CD4-positive, alpha-beta T cell (primary cell): ENCODE measurements at regions not wholly inside any gene's neighbourhood (a gene's known extent, or its start where the extent isn't known, plus 50 kb on each side); places are given as distances from the start of the nearest gene placed in this dataset.
"Not testable (repeated sequence)": the region's sequence is repeated elsewhere in the genome, so short reads cannot be mapped to it uniquely, and the experiment has no call there.

ENCODE experiments used
- ATAC-seq: fragments of 200-7000 bp; cut with Tn5 transposase; one replicate; pipeline ENCODE4 v1.10.0; 2022; ENCODE audit warnings: mild to moderate bottlenecking; ENCODE audit not compliant: poor library complexity
- CTCF ChIA-PET: fragments of 350-600 bp; sonication (Branson Sonifier 250); formaldehyde crosslinking; loops from one replicate; lab custom pipeline; 2021; ENCODE audit warnings: antibody characterized with exemption, inconsistent platforms; lab: Charles Lee
- POLR2A ChIA-PET: fragments of 350-600 bp; sonication (Branson Sonifier 250); formaldehyde crosslinking; loops from one replicate; lab custom pipeline; 2021; ENCODE audit warnings: antibody characterized with exemption, inconsistent platforms; lab: Charles Lee
- DNase-seq, 14 experiments: peaks; one replicate each; pipeline ENCODE4 v3.0.0-alpha.2; 2013 to 2020; ENCODE audit warnings: mixed read lengths in 2 of 14
- H3K27ac ChIP-seq, 2 donors: one replicate each; pipeline versions ENCODE4 v1.5.1 to v1.7.0; 2013; ENCODE audit warnings: low read length in 2 of 2, low read depth in 1 of 2, mild to moderate bottlenecking in 1 of 2
- H3K27me3 ChIP-seq, 2 experiments: 1 replicate in 1 of 2; 2 replicates in 1 of 2; pipeline versions ENCODE4 v1.6.1 to v1.7.0; 2013; ENCODE audit warnings: low read length in 2 of 2, control low read depth in 1 of 2, mild to moderate bottlenecking in 1 of 2, moderate library complexity in 1 of 2; ENCODE audit not compliant: insufficient read depth in 2 of 2, control insufficient read depth in 1 of 2
- H3K36me3 ChIP-seq: one replicate; pipeline ENCODE4 v1.6.1; 2013; ENCODE audit warnings: low read length, control low read depth; ENCODE audit not compliant: insufficient read depth
- H3K4me1 ChIP-seq: one replicate; pipeline ENCODE4 v1.6.1; 2013; ENCODE audit warnings: low read length, control low read depth; ENCODE audit not compliant: insufficient read depth
- H3K4me3 ChIP-seq: one replicate; pipeline ENCODE4 v1.5.1; 2013; ENCODE audit warnings: mild to moderate bottlenecking, low read length, moderate library complexity
- H3K9me3 ChIP-seq, 2 experiments: 1 replicate in 1 of 2; 2 replicates in 1 of 2; pipeline versions ENCODE4 v1.6.1 to v1.7.0; 2013; ENCODE audit warnings: low read length in 2 of 2, mild to moderate bottlenecking in 2 of 2, control low read depth in 1 of 2, moderate library complexity in 1 of 2; ENCODE audit not compliant: control insufficient read depth in 1 of 2, insufficient read depth in 1 of 2
- H3K27ac Mint-ChIP-seq: one replicate; pipeline ENCODE4 v1.8.0; 2020; ENCODE audit warnings: mixed read lengths
- H3K27me3 Mint-ChIP-seq: one replicate; pipeline ENCODE4 v1.8.0; 2021; ENCODE audit warnings: mixed read lengths
- H3K36me3 Mint-ChIP-seq: one replicate; pipeline ENCODE4 v1.8.0; 2021; ENCODE audit warnings: low read depth, mixed read lengths
- H3K4me1 Mint-ChIP-seq: one replicate; pipeline ENCODE4 v1.8.0; 2021; ENCODE audit warnings: low read depth, mixed read lengths
- H3K4me3 Mint-ChIP-seq: one replicate; pipeline ENCODE4 v1.8.0; 2020; ENCODE audit warnings: mild to moderate bottlenecking, mixed read lengths
- H3K9me3 Mint-ChIP-seq: one replicate; pipeline ENCODE4 v1.8.0; 2020; ENCODE audit warnings: mixed read lengths
- intact Hi-C, 2 experiments: fragments of 100-400 bp; cut with DNase I in 1 of 2; cut with micrococcal nuclease in 1 of 2; formaldehyde crosslinking; loops; one replicate each; pipeline versions ENCODE4 v1.15.1 to v1.9.0; 2023 to 2025; cut with DNase I, micrococcal nuclease
- TF ChIP-seq, protein P1 (sequence below): fragments of 200-600 bp; IDR thresholded peaks from one replicate; pipeline ENCODE4 v1.8.0; 2022; ENCODE audit warnings: antibody characterized with exemption, mild to moderate bottlenecking

- no peaks in the 10 kb centered on the region for H3K9me3 ChIP-seq
- no peaks in the 10 kb centered on the region for H3K27me3 ChIP-seq
- H3K4me3 Mint-ChIP-seq: no peak overlapping the region
- intact Hi-C loops: no loop called here
- no peak overlapping the region for H3K4me3 ChIP-seq
- H3K9me3 Mint-ChIP-seq: no peaks in the 10 kb centered on the region
- no peaks in the 10 kb centered on the region for H3K36me3 Mint-ChIP-seq
- no peak for ATAC-seq
- ChIA-PET CTCF (no interaction called here), POLR2A (interaction anchor here (0.7 kb wide), 1 partner anchor 128 kb away, joined by 3 read pairs; no protein-coding TSS in a partner anchor)
- peaks cover under 1% of the 10 kb centered on the region for H3K27me3 Mint-ChIP-seq
- peaks cover 2% of the 10 kb centered on the region for H3K4me1 ChIP-seq
- TF ChIP-seq, protein P1, sequence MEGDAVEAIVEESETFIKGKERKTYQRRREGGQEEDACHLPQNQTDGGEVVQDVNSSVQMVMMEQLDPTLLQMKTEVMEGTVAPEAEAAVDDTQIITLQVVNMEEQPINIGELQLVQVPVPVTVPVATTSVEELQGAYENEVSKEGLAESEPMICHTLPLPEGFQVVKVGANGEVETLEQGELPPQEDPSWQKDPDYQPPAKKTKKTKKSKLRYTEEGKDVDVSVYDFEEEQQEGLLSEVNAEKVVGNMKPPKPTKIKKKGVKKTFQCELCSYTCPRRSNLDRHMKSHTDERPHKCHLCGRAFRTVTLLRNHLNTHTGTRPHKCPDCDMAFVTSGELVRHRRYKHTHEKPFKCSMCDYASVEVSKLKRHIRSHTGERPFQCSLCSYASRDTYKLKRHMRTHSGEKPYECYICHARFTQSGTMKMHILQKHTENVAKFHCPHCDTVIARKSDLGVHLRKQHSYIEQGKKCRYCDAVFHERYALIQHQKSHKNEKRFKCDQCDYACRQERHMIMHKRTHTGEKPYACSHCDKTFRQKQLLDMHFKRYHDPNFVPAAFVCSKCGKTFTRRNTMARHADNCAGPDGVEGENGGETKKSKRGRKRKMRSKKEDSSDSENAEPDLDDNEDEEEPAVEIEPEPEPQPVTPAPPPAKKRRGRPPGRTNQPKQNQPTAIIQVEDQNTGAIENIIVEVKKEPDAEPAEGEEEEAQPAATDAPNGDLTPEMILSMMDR: no peak
- H3K27ac Mint-ChIP-seq: no peak overlapping the region
- no peak overlapping the region for H3K27ac ChIP-seq
- H3K36me3 ChIP-seq: no peaks in the 10 kb centered on the region
- peaks cover 23% of the 10 kb centered on the region for H3K4me1 Mint-ChIP-seq
- DNase-seq: peak in 2 of 14 experiments; percentile 4 to 12
These were observed 448.0 kb upstream of the NECTIN3 start for GRCh38 chr3:110623571-110623970.

DNA sequence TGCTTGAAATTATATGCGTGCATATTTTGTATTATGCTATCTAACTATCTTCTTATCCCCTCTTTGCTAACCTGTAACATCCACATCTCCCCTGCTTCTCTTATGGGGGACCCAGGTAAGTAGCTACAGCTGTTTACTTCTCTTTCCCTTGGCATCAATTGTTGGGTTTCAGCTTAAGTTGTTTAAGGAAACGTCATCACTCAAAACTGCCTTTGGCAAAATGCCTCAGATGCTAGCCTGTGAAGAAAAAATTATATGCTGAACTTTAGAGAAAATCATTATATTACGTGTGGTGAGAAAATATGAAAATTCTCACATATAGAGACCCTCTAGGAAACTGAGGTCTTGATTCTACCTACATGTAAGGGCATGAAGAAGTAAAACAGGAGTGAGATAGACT is 447.0 kb upstream of the NECTIN3 start:
- CTCF ChIA-PET: no interaction called here
- Mint-ChIP-seq H3K36me3 (no peaks in the 10 kb centered on the region), H3K4me1 (peaks cover 28% of the 10 kb centered on the region), H3K27ac (no peak overlapping the region), H3K27me3 (no peaks in the 10 kb centered on the region), H3K4me3 (no peak overlapping the region), H3K9me3 (no peaks in the 10 kb centered on the region)
- ATAC-seq (no peak), DNase-seq (no peak)
- H3K27ac ChIP-seq: no peak overlapping the region
- H3K9me3 ChIP-seq: no peaks in the 10 kb centered on the region
- TF ChIP-seq, protein P1: no peak
- intact Hi-C loops: no loop called here
- no peaks in the 10 kb centered on the region for H3K27me3 ChIP-seq
- POLR2A ChIA-PET: no interaction called here
- H3K4me1 ChIP-seq: peaks cover 2% of the 10 kb centered on the region
- no peak overlapping the region for H3K4me3 ChIP-seq
- no peaks in the 10 kb centered on the region for H3K36me3 ChIP-seq

DNA sequence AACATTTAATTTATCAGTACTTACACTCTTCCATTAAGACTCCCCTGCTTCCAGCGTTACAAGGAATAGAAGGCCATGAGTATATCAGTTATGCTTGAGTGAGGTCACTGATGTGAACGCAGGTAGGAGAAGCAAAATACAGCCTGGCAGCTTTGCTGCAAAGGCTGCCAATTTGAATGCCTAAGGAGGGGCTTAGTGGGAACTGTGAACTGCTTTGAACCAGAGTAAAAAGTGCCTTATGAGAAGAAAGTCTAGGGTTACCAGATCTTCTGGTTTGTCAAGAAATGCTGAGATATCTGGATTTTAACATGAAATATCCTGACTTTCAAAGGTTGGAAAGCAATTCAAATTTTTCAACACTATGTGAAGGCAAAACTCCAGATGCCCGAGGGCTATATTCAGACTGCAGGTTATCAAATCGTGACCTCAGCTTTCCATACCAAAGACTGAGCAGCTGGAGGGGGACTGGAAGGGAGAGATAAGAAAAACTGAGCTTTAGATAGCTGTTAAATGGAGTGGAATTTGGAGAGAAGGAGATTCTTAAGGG is 446.3 kb upstream of the NECTIN3 start:
- Mint-ChIP-seq H3K27me3 (no peaks in the 10 kb centered on the region), H3K4me1 (peaks cover 28% of the 10 kb centered on the region), H3K9me3 (no peaks in the 10 kb centered on the region), H3K27ac (no peak overlapping the region), H3K36me3 (no peaks in the 10 kb centered on the region), H3K4me3 (no peak overlapping the region)
- intact Hi-C loops: no loop called here
- Histone ChIP-seq H3K36me3 (no peaks in the 10 kb centered on the region), H3K4me3 (no peak overlapping the region), H3K9me3 (no peaks in the 10 kb centered on the region), H3K27ac (no peak overlapping the region), H3K4me1 (peaks cover 2% of the 10 kb centered on the region), H3K27me3 (no peaks in the 10 kb centered on the region)
- no peak for DNase-seq
- TF ChIP-seq, protein P1: no peak
- POLR2A ChIA-PET: no interaction called here
- CTCF ChIA-PET: no interaction called here
- ATAC-seq: no peak

DNA sequence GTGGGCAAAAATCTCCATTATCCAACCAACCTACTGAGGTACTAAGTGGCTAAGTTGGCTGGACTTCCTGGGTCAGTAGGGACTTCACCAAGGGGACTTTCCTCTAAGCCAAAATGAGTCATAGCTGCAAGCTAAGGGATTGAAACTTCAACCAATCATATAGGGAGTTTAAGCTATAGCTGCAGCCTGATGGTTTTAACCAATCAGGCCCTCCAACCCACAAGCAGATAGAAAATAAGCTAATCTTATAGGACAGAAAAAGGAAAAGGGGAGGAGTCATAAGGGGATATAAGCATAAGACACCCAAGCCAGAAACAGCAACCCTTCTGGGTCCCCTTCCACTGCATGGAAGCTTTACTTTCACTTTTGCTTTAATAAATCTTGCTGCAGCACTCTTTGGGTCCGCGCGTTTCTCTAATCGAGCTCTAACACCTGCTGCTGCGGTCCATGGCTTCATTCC is 444.9 kb upstream of the NECTIN3 start:
- DNase-seq (peak in 4 of 14 experiments; percentile 27 to 50 (median 41)), ATAC-seq (peak; percentile 51)
- H3K9me3 ChIP-seq, POLR2A ChIA-PET, H3K4me1 ChIP-seq, H3K36me3 ChIP-seq, H3K27me3 Mint-ChIP-seq, H3K9me3 Mint-ChIP-seq, intact Hi-C loops, H3K27me3 ChIP-seq, H3K27ac ChIP-seq, H3K36me3 Mint-ChIP-seq: not testable (repeated sequence)
- Mint-ChIP-seq H3K4me3 (peak overlapping the region; percentile 78), H3K27ac (peak overlapping the region; percentile 40), H3K4me1 (peaks cover 28% of the 10 kb centered on the region)
- peak overlapping the region; percentile 39 for H3K4me3 ChIP-seq
- CTCF ChIA-PET: interaction anchor here (1.1 kb wide), 1 partner anchor 11 kb away, joined by 3 read pairs; no protein-coding TSS in a partner anchor
